GM12878 (cell line): ENCODE measurements at regions not wholly inside any gene's neighbourhood (a gene's known extent, or its start where the extent isn't known, plus 50 kb on each side); places are given as distances from the start of the nearest gene placed in this dataset.

Experiments
- ATAC-seq: fragments of 200-7000 bp; cut with Tn5 transposase; 3 replicates; pipeline ENCODE4 v1.9.1; 2020; ENCODE audit warnings: mild to moderate bottlenecking, moderate library complexity
- BruUV-seq: library from RNA; stranded (reverse); fragments of 400-500 nt; replicated peaks from 2 replicates; lab custom pipeline; 2021; lab: Mats Ljungman, UMichigan
- CTCF ChIA-PET: fragments of 300-600 bp; sonication (Branson Sonifier 250); formaldehyde crosslinking; extraction: SDS; loops from one replicate; lab custom pipeline; 2021; ENCODE audit warnings: inconsistent platforms; lab: Yijun Ruan, JAX
- POLR2A ChIA-PET: fragments of 350-600 bp; formaldehyde crosslinking; extraction: SDS; loops from one replicate; lab custom pipeline; 2021; ENCODE audit warnings: inconsistent platforms; lab: Charles Lee
- RAD21 ChIA-PET: fragments of 300-600 bp; sonication (Branson Sonifier 250); formaldehyde crosslinking; loops from one replicate; lab custom pipeline; 2023; ENCODE audit warnings: antibody characterized with exemption; ENCODE audit not compliant: unreplicated experiment; lab: Charles Lee
- SMC1A ChIA-PET: fragments of 300-600 bp; sonication (Branson Sonifier 250); formaldehyde crosslinking; loops from one replicate; lab custom pipeline; 2023; ENCODE audit not compliant: unreplicated experiment, uncharacterized antibody; lab: Charles Lee
- DNase-seq: peaks from one replicate; pipeline ENCODE4 v3.0.0-alpha.2; 2011; ENCODE audit warnings: low read depth, low spot score
- FAIRE-seq: peaks from 3 replicates; lab custom pipeline; 2011; peaks lifted over from hg19 to GRCh38; lab: Jason Lieb, UNC
- H2AFZ ChIP-seq: 2 replicates; pipeline ENCODE4 v1.6.0; 2011; ENCODE audit warnings: low read depth, low read length, control low read depth; ENCODE audit not compliant: control insufficient read depth
- H3K27ac ChIP-seq: 2 replicates; pipeline ENCODE4 v1.5.1; 2011; ENCODE audit warnings: control low read depth; ENCODE audit not compliant: control insufficient read depth, insufficient read depth
- H3K27me3 ChIP-seq, 2 experiments: replicated peaks in 1 of 2; 2 replicates each; pipeline versions ENCODE4 v1.6.0 to v1.6.1; 2011; ENCODE audit warnings: low read length in 1 of 2; ENCODE audit not compliant: control insufficient read depth in 2 of 2, insufficient read depth in 2 of 2
- H3K36me3 ChIP-seq, 2 experiments: 2 replicates each; pipeline ENCODE4 v1.5.1; 2011; ENCODE audit warnings: low read length in 1 of 2; ENCODE audit not compliant: control insufficient read depth in 2 of 2, insufficient read depth in 2 of 2
- H3K4me1 ChIP-seq: 2 replicates; pipeline ENCODE4 v1.6.1; 2011; ENCODE audit warnings: mild to moderate bottlenecking, low read length, moderate library complexity, mixed read lengths; ENCODE audit not compliant: control insufficient read depth, insufficient read depth
- H3K4me2 ChIP-seq: 2 replicates; pipeline ENCODE4 v1.6.0; 2011; ENCODE audit warnings: control low read depth; ENCODE audit not compliant: control insufficient read depth, insufficient read depth
- H3K4me3 ChIP-seq: fragments of 200-600 bp; sonication (generic); 2 replicates; pipeline ENCODE4 v1.5.1; 2016
- H3K79me2 ChIP-seq: 2 replicates; pipeline ENCODE4 v1.6.0; 2011; ENCODE audit warnings: low read length; ENCODE audit not compliant: control insufficient read depth, insufficient read depth
- H3K9ac ChIP-seq: 2 replicates; pipeline ENCODE4 v1.8.0; 2011; ENCODE audit warnings: low read length, control low read depth, mixed read lengths; ENCODE audit not compliant: control insufficient read depth, insufficient read depth
- H3K9me3 ChIP-seq: replicated peaks from 3 replicates; pipeline ENCODE4 v1.5.1; 2011; ENCODE audit warnings: mild to moderate bottlenecking, low read length; ENCODE audit not compliant: control insufficient read depth, insufficient read depth
- H4K20me1 ChIP-seq: 2 replicates; pipeline ENCODE4 v1.6.0; 2011; ENCODE audit not compliant: control insufficient read depth, insufficient read depth
- BRCA1 ChIP-seq: IDR thresholded peaks from 2 replicates; pipeline ENCODE4 v1.6.1; 2011; ENCODE audit warnings: low read depth, low read length, improper control_type of control experiment
- FOXK2 ChIP-seq: fragments of 450-650 bp; IDR thresholded peaks from 2 replicates; pipeline ENCODE4 v1.6.1; 2017; ENCODE audit warnings: mild to moderate bottlenecking, moderate library complexity
- HCFC1 ChIP-seq: fragments of 150-350 bp; IDR thresholded peaks from 2 replicates; pipeline ENCODE4 v1.6.1; 2014; ENCODE audit warnings: low read length
- LARP7 ChIP-seq: fragments of 450-650 bp; IDR thresholded peaks from 2 replicates; pipeline ENCODE4 v1.6.1; 2017; ENCODE audit warnings: mild to moderate bottlenecking
- NBN ChIP-seq: fragments of 450-650 bp; IDR thresholded peaks from 2 replicates; pipeline ENCODE4 v1.6.1; 2016
- NRF1 ChIP-seq: conservative IDR thresholded peaks from 2 replicates; pipeline ENCODE4 v1.6.1; 2011; ENCODE audit warnings: mild to moderate bottlenecking, low read depth, low read length, improper control_type of control experiment
- PML ChIP-seq: IDR thresholded peaks from 2 replicates; pipeline ENCODE4 v1.6.1; 2012; ENCODE audit warnings: low read length, inconsistent platforms
- POU2F2 ChIP-seq: IDR thresholded peaks from 3 replicates; pipeline ENCODE4 v1.6.1; 2011; ENCODE audit warnings: low read depth, mild to moderate bottlenecking, low read length, borderline replicate concordance
- RCOR1 ChIP-seq: conservative IDR thresholded peaks from 2 replicates; pipeline ENCODE4 v1.6.1; 2012; ENCODE audit warnings: low read depth, low read length, improper control_type of control experiment
- SMAD5 ChIP-seq: IDR thresholded peaks from 2 replicates; pipeline ENCODE4 v1.6.1; 2016; ENCODE audit warnings: antibody characterized with exemption, low read depth
- SMARCA5 ChIP-seq: fragments of 450-650 bp; IDR thresholded peaks from 2 replicates; pipeline ENCODE4 v1.6.1; 2017; ENCODE audit warnings: mild to moderate bottlenecking
- WRNIP1 ChIP-seq: IDR thresholded peaks from 2 replicates; pipeline ENCODE4 v1.6.1; 2011; ENCODE audit warnings: low read depth, low read length, improper control_type of control experiment, borderline replicate concordance
- ZNF217 ChIP-seq: fragments of 450-650 bp; IDR thresholded peaks from 2 replicates; pipeline ENCODE4 v1.6.1; 2017; ENCODE audit warnings: antibody characterized with exemption, mild to moderate bottlenecking
- ZNF384 ChIP-seq: IDR thresholded peaks from 2 replicates; pipeline ENCODE4 v1.6.1; 2012; ENCODE audit warnings: low read depth, mild to moderate bottlenecking, low read length, improper control_type of control experiment, borderline replicate concordance
- WGBS: methylation state at CpG from one replicate; pipeline ENCODE4 v1.1.6; 2016; ENCODE audit warnings: low lambda C conversion rate; ENCODE audit not compliant: insufficient replicate concordance, insufficient coverage; ENCODE audit errors: missing lambda C conversion rate; 5-methylcytosine and 5-hydroxymethylcytosine counted together
- in situ Hi-C: fragments of 300-500 bp; cut with MboI; formaldehyde crosslinking; loops from 9 replicates; pipeline ENCODE4 v1.14.3; 2018; ENCODE audit warnings: mixed read lengths
- intact Hi-C: fragments of 100-400 bp; cut with micrococcal nuclease; formaldehyde crosslinking; loops from one replicate; pipeline ENCODE4 v1.14.2; 2022; ENCODE audit not compliant: unreplicated experiment
- TF ChIP-seq, protein P1 (sequence below): fragments of 450-650 bp; IDR thresholded peaks from 2 replicates; pipeline ENCODE4 v1.6.1; 2017; ENCODE audit warnings: mild to moderate bottlenecking

DNA sequence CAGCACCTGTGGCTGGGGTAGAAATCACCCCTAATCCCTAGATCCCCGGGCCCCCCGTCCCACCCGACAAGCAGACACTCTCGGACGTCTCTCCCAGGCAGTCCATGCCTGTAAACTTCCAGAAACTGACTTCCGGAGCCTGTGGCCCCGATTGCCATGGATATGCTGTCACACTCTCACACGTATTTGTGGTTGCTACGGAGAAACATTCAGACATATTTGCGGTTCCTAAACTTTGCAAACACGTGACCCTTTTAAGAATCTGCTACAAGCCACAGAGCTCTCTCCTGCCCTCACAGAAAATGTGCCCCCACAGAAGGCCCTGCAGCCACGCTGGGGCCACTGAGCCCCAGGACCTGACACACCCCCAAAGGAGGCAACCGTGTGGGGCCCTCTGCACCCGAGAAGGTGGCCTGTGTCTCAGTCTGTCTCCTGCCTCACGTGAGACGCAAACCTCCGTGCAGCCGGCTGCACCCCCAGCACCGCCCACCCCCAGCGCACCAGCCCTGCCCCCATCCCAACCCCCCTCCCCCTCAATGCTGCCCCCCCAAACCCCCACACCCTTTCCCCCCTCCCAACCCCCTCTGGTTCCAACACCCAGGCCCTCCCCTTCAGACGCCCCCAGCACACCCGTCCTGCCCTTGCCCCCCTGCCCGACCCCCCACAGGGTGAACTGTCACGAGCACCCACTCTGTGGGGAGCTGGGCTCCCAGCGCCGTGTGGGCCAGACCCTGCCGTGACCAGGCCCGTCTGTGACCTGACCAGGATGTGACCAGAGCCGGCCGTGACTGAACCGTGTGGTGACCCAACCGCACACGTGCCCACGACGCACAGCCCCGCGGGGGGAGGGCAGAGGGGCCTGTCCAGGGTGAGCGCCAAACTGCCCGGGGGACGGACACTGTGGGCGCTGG, 66.3 kb upstream of the METRNL start:
- SMC1A ChIA-PET = no interaction called here
- FAIRE-seq = no peak
- TF ChIP-seq SMAD5 (no peak), SMARCA5 (no peak), WRNIP1 (no peak), ZNF384 (no peak), POU2F2 (no peak), ZNF217 (no peak), BRCA1 (no peak), FOXK2 (no peak), HCFC1 (no peak), NBN (no peak), PML (no peak), NRF1 (no peak), RCOR1 (no peak), LARP7 (no peak)
- TF ChIP-seq, protein P1, sequence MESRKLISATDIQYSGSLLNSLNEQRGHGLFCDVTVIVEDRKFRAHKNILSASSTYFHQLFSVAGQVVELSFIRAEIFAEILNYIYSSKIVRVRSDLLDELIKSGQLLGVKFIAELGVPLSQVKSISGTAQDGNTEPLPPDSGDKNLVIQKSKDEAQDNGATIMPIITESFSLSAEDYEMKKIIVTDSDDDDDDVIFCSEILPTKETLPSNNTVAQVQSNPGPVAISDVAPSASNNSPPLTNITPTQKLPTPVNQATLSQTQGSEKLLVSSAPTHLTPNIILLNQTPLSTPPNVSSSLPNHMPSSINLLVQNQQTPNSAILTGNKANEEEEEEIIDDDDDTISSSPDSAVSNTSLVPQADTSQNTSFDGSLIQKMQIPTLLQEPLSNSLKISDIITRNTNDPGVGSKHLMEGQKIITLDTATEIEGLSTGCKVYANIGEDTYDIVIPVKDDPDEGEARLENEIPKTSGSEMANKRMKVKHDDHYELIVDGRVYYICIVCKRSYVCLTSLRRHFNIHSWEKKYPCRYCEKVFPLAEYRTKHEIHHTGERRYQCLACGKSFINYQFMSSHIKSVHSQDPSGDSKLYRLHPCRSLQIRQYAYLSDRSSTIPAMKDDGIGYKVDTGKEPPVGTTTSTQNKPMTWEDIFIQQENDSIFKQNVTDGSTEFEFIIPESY = no peak
- RAD21 ChIA-PET = no interaction called here
- no TSS peak for BruUV-seq
- intact Hi-C loops (no loop called here), in situ Hi-C loops (no loop called here)
- DNase-seq = no peak
- Histone ChIP-seq H3K9ac (no peak overlapping the region), H3K36me3 (no peaks in the 10 kb centered on the region), H3K27ac (no peak overlapping the region), H3K4me3 (no peak overlapping the region), H4K20me1 (no peaks in the 10 kb centered on the region; the same call in 1 of the 2 replicates), H3K9me3 (no peaks in the 10 kb centered on the region; the same call in 2 of the 3 replicates), H3K4me2 (no peak overlapping the region), H3K27me3 (no peaks in the 10 kb centered on the region), H3K79me2 (no peaks in the 10 kb centered on the region), H3K4me1 (no peaks in the 10 kb centered on the region), H2AFZ (no peak overlapping the region)
- ATAC-seq = no peak
- 85% methylated on average over 38 of the region's 41 CpGs for whole genome bisulfite sequencing
- POLR2A ChIA-PET = interaction anchor here (0.6 kb wide), 1 partner anchor 147 kb away, joined by 3 read pairs; no protein-coding TSS in a partner anchor
- CTCF ChIA-PET = no interaction called here
